ENCODE measurements at regions not wholly inside any gene's neighbourhood (a gene's known extent, or its start where the extent isn't known, plus 50 kb on each side); places are given as distances from the start of the nearest gene placed in this dataset.

- no peak overlapping the region for H3K4me3 ChIP-seq (ENCODE audit: low read depth, low read length)
- ChIA-PET CTCF (no interaction called here), POLR2A (no interaction called here)
- no peak for TF ChIP-seq CTCF (IDR thresholded peaks at IDR 0.05; ENCODE audit: insufficient read depth, low read length, missing control alignments)
- no peak for DNase-seq (ENCODE audit: low read depth, low spot score)
These were observed 970.6 kb downstream of the DCDC2C start for GRCh38 chr2:4674007-4674406.

- TF ChIP-seq CTCF (IDR thresholded peaks at IDR 0.05; ENCODE audit: insufficient read depth, low read length, missing control alignments), result no peak
- no peak for DNase-seq (ENCODE audit: low read depth, low spot score)
- CTCF ChIA-PET, result no interaction called here
- H3K4me3 ChIP-seq (ENCODE audit: low read depth, low read length), result no peak overlapping the region
- POLR2A ChIA-PET, result no interaction called here
These were observed 971.9 kb downstream of the DCDC2C start for GRCh38 chr2:4675295-4675694.

- no peak for TF ChIP-seq CTCF (IDR thresholded peaks at IDR 0.05; ENCODE audit: insufficient read depth, low read length, missing control alignments)
- ChIA-PET POLR2A (no interaction called here), CTCF (no interaction called here)
- no peak overlapping the region for H3K4me3 ChIP-seq (ENCODE audit: low read depth, low read length)
- no peak for DNase-seq (ENCODE audit: low read depth, low spot score)
These were observed 975.6 kb downstream of the DCDC2C start for GRCh38 chr2:4678927-4679326.

- no peak for TF ChIP-seq CTCF (IDR thresholded peaks at IDR 0.05; ENCODE audit: insufficient read depth, low read length, missing control alignments)
These were observed 976.0 kb downstream of the DCDC2C start for GRCh38 chr2:4679391-4679790.

GRCh38 chr2:4684921-4685320 is 981.5 kb downstream of the DCDC2C start:
- DNase-seq (ENCODE audit: low read depth, low spot score), result no peak
- POLR2A ChIA-PET, result no interaction called here
- CTCF ChIA-PET, result no interaction called here
- H3K4me3 ChIP-seq (ENCODE audit: low read depth, low read length), result no peak overlapping the region
- TF ChIP-seq CTCF (IDR thresholded peaks at IDR 0.05; ENCODE audit: insufficient read depth, low read length, missing control alignments), result no peak

More at GRCh38 chr2:4679391-4679790, 976.0 kb downstream of the DCDC2C start:
- ChIA-PET POLR2A (no interaction called here), CTCF (no interaction called here)
- no peak overlapping the region for H3K4me3 ChIP-seq (ENCODE audit: low read depth, low read length)
- DNase-seq (ENCODE audit: low read depth, low spot score), result no peak

- ChIA-PET CTCF (no interaction called here), POLR2A (no interaction called here)
- no peak for DNase-seq (ENCODE audit: low read depth, low spot score)
- no peak for TF ChIP-seq CTCF (IDR thresholded peaks at IDR 0.05; ENCODE audit: insufficient read depth, low read length, missing control alignments)
- H3K4me3 ChIP-seq (ENCODE audit: low read depth, low read length), result no peak overlapping the region
These were observed 987.5 kb downstream of the DCDC2C start for GRCh38 chr2:4690913-4691312.

Measured in AG04449 (cell line).